ENCODE measurements at regions not wholly inside any gene's neighbourhood (a gene's known extent, or its start where the extent isn't known, plus 50 kb on each side); places are given as distances from the start of the nearest gene placed in this dataset.

DNA sequence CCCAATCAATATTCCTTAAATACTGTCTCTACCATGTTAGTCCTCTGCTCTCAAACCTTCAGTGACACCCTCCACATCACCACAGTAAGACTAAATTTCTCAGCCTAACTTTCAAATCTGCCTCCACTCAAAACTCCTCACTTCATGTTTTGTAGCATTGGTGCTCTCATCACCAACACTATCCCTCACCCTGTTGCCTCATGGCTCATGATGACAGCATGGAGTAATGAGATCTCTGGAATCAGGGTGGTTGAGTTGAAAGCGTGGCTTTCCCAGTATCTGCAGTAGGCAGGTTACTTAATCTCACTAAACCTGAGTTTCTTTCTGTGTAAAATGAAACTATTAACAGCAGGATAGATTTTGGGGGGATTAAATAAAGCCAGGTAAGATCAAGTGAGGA, 621.4 kb downstream of the NYAP2 start:
- TF ChIP-seq, protein P1, sequence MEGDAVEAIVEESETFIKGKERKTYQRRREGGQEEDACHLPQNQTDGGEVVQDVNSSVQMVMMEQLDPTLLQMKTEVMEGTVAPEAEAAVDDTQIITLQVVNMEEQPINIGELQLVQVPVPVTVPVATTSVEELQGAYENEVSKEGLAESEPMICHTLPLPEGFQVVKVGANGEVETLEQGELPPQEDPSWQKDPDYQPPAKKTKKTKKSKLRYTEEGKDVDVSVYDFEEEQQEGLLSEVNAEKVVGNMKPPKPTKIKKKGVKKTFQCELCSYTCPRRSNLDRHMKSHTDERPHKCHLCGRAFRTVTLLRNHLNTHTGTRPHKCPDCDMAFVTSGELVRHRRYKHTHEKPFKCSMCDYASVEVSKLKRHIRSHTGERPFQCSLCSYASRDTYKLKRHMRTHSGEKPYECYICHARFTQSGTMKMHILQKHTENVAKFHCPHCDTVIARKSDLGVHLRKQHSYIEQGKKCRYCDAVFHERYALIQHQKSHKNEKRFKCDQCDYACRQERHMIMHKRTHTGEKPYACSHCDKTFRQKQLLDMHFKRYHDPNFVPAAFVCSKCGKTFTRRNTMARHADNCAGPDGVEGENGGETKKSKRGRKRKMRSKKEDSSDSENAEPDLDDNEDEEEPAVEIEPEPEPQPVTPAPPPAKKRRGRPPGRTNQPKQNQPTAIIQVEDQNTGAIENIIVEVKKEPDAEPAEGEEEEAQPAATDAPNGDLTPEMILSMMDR (conservative IDR thresholded peaks at IDR 0.05; ENCODE audit: low read depth in 2 of 2) = no peak
- no peak for TF ChIP-seq POLR2AphosphoS5 (IDR thresholded peaks at IDR 0.05; ENCODE audit: low read depth)
- no peak for TF ChIP-seq EZH2 (IDR thresholded peaks at IDR 0.05; ENCODE audit: low read depth, unreplicated experiment)
- TF ChIP-seq, protein P2, sequence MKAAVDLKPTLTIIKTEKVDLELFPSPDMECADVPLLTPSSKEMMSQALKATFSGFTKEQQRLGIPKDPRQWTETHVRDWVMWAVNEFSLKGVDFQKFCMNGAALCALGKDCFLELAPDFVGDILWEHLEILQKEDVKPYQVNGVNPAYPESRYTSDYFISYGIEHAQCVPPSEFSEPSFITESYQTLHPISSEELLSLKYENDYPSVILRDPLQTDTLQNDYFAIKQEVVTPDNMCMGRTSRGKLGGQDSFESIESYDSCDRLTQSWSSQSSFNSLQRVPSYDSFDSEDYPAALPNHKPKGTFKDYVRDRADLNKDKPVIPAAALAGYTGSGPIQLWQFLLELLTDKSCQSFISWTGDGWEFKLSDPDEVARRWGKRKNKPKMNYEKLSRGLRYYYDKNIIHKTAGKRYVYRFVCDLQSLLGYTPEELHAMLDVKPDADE (IDR thresholded peaks at IDR 0.05) = no peak
- TF ChIP-seq EZH2phosphoT487 (IDR thresholded peaks at IDR 0.05; ENCODE audit: unreplicated experiment) = no peak
